ENCODE measurements at regions not wholly inside any gene's neighbourhood (a gene's known extent, or its start where the extent isn't known, plus 50 kb on each side); places are given as distances from the start of the nearest gene placed in this dataset.

DNA sequence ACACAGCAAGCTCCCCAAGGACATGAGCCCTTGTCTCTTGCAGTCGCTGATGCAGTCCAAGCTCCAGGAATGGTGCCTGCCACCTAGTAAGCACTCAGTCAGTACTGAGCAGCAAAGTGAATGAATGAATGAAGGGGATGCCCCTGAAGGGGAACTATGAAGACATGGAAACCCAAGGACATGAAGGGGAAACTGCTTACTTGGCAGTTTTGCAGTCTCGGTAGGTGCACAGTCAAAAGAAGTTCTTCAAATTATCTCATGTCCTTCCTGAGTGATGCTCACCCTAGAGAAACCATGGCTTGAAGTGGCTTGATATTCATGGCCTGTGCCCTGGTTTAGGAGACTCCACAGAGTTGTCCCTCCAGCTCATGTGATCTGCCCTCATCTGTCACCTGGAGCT lies 102.1 kb upstream of the DLX2 start:
- no peak for DNase-seq

DNA sequence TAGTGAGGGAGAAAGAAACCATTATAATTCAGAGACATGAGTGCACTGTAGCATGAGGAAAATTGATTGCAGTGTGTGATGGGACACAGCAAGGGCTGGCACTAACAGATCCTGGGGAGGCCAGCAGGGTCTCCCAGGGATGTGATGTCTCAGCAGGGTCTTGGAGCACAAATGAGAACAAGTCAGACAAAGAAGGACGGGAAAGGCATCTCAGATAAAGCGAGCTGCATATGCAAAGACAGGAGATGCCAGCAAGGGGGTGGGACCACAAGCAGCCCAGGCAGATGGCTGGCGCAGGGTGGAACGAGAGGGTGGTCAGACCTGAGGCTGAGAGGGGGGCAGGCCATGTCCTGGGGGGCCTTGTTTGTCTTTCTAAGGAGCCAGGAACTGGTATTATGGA lies 102.6 kb upstream of the DLX2 start:
- no peak for DNase-seq

DNA sequence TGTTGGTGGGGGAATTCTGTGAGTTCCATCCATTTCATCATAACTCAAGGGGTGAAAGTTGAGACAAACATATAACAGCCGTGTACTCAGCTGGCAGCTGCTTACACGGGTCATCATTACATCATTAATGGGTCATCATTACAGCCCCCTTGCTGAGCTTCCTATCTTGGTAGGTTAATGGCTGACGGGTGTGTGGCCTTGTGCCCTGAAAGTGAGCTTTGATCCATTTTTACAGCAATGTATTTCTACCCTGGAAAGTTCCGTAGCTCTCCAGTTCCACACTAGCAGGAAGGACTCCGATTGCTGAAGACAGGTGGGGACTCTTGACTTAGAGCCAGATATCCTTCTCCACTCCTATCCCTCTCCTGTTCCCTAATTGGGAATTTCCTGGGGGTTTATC lies 105.2 kb upstream of the DLX2 start:
- DNase-seq, result no peak

- no peak for DNase-seq
Measured at GRCh38 chr2:172208791-172209325, 106.2 kb upstream of the DLX2 start.

DNA sequence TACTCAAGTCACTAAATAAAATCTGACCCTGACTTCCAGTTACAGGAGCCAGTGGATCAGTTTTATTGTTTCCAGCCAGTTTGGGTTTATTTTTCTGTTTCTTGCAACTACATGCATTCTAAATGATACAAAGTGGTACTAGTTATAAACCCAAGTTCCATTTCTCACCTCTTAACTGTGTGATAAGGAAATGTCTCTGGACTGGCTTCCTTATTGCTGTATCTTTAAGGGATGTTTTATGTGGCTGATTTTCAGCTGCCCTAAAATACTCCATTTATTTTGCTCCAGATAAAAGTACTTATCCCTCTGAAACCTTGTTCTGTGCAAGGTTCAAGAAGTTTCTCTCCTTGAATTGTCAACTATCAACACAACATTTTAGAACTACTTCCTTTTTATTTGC lies 107.9 kb upstream of the DLX2 start:
- DNase-seq, result no peak

GRCh38 chr2:172211512-172211911 lies 108.8 kb upstream of the DLX2 start:
- no peak for DNase-seq

DNA sequence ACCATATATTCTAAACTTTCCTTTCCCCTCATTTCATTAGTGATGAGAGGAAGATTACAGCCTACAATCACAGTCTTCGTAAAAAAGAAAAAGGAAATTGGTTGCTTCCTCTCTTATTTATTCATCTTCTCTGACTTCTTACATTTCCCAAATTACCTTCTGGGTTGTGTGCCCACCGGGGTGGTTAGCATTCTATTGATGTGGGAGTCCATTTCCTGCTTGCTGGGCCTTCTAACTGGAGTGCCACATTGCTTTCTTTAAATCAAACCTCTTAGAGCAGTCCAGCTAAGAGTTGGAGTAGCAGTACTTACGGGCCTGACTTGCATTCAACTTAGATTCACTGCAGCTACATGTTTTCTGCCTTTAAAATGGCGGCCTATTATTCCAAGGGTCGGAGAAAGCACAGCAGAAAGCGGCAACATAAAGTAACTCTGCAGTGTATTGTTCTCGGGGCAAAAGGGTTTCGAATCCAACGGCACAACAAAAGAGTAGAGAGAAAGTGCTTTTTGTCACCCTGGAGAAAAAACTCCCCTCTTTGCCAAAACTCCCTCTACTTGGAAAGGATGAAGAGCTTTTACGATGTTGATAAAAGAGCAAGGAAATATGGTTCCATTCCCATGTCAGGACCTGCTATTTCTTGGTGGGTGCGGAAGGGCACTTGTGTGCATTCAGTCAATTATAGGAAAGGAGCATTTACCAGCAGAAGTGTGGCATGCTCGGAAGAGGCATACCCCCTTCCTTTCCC lies 110.6 kb upstream of the DLX2 start:
- DNase-seq, result no peak

DNA sequence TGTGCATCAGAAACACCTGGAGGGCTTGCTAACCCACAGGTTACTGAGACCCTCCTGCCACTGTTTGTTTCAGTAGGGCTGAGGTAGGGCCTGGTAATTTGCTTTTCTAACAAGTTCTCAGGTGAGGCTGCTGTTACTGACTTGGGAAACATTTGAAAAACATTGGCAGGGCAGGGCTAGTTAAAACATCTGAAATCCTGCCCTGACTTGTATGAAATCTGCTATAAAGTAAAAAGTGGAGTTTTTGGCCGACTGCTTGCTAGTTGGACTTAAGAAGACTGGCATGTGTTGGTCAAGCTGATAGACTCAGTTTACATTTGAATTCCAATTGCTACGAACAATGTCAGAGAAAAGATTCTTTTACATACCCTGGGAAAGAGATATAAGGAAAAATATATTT lies 111.6 kb upstream of the DLX2 start:
- DNase-seq, result no peak

- no peak for DNase-seq
Measured at GRCh38 chr2:172215172-172215935, 112.7 kb upstream of the DLX2 start.

DNA sequence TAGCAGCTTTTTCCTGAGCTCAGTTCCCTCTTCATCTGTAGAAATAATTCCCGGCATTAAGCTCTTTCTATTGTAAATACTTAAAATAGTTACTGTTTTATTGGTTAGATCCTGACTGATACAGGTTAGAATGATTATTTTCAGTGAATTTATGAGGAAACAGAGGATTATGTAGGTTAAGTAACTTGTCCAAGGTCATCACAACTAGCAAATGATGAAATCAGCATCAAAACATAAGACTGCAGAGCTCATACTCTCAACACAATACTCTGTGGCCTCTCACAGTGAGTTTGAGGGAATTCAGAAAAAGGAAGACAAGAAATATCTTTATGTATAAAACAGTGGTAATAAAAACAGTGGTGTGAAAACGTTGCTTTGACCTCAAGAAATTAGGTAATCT lies 113.2 kb upstream of the DLX2 start:
- DNase-seq, result no peak

DNA sequence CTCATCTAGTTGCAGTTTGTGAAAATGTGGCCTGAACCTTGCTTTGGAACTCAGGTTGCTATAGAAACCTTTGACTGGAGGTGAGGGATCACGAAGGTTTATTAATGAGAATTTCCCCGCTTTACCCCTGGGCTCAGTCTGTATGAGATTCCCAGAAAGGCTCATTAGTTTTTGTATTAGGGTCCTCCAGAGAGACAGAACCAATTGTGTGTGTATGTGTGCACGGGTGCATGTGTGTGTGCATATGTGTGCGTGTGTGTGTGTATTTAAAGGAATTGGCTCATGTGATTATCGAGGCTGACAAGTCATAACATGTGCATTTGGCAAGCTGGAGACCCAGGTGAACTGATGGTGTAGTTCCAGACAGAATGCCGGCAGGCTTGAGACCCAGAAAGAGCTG lies 113.8 kb upstream of the DLX2 start:
- DNase-seq, result no peak

DNA sequence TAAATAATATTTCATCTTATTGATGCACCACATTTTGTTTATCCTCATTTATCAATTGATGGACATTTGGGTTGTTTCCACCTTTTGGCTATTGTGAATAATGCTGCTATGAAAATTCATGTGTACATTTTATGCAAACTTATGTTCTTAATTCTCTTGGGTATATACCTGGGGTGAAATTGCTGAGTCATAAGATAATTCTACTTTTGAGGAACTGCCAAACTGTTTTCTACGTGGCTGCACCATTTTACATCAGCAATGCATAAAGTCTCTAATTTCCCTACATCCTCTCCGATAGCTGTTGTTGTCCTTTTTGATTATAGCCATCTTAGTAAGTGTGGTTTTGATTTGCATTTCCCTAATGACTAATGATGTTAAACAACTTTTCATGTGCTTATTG lies 116.5 kb upstream of the DLX2 start:
- DNase-seq, result no peak

GRCh38 chr2:172220121-172220520 lies 117.4 kb upstream of the DLX2 start:
- DNase-seq, result no peak

GRCh38 chr2:172223601-172224054 lies 120.9 kb upstream of the DLX2 start:
- DNase-seq, result no peak

DNA sequence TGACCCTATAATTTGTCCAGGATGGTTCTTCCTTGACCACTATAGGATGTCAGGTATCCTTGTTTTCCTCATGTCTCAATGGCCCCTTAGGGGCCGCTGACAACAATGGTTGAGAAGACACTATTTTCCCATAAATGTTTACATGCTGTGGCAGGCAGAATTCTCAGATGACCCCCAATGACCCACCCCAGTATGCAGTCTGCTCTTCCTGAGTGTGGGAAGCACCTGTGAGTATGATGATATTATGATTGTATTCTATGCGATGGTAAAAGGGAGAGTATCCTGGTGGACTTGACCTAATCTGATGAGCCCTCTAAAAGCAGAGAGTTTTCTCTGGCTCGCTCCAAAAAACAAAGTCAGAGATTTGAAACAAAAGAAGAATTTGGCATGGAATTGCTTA lies 123.1 kb upstream of the DLX2 start:
- no peak for DNase-seq

DNA sequence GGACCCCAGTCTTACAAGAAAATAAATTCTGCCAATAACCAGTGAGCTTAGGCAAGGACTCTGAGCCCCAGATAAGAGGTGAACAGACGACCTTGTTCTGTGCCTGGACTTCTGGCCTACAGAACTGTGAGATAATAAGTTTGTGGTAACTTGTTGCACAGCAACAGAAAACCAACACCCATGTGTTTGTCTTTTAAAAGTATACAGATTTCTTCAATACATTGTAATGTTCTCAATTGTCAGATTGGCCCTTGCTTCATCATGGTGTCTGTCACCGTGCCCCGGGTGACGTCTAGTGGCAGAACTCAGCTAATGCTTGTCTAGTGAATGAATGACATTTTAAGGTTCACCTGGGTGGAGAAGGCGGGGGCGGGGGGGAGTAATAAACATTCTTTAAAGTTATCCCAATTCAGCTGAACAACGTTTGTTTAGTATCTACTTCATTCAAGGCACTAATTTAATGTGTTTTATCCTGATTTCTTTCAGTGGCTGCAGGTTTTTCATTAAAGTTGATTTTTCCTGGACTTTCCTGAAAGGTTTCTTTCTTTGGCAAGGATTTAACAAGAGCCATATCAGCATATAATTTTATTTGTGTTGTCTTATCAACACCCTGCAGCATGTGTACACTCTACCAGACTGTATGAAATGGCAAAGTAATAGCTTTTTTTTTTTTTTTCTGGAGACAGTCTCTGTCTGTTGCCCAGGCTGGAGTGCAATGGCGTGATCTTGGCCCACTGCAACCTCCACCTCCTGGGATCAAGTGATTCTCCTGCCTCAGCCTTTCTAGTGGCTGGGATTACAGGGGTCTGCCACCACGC lies 123.8 kb upstream of the DLX2 start:
- DNase-seq, result no peak

- DNase-seq, result no peak
Measured at GRCh38 chr2:172227719-172228118, 125.0 kb upstream of the DLX2 start.

DNA sequence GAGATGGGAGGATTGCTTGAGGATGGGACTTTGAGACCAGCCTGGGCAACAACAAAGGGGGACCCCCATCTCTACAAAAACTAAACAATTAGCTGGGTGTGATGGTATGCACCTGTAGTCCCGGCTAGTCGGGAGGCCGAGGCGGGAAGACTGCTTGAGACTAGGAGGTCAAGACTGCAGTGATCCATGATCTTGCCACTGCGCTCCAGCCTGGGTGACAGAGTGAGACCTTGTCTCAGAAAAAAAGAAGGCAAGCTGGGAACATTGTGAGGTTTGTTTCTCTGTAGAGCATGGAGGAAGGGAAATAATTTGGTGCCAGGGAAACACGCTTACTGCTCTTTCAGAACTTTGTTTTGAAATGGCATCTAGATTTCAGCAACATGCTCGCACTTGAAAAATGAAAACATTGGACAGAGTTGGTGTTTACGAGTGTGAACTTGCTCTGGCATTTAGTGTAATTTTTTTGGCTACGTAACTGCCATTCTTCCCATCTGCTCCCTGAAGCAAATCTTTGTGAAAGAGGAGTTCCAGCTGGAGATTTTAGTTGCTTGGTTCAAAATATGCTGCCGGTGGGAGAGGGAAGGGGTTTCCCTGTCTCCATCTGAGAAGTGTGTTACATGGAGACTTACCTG lies 125.6 kb upstream of the DLX2 start:
- DNase-seq, result peak; percentile 31

DNA sequence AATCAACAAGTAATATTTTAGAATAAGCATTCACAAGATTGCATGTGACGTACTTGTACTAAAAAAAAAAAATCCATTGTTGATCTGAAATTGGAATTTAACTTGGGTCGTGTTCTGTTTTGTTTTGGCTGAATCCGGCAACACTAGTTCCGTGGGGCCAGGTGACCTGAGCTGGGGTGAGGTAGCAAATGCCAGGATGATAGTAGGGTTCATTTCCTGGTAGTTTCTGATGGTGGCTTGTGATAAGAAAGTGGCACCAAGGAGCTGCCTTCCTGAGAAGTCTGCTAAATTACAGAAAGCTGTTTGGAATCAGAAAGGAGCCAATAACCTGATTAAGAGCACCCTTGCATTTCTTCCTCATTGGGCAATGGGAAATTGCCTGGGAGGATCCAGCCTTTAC lies 126.4 kb upstream of the DLX2 start:
- DNase-seq, result no peak

DNA sequence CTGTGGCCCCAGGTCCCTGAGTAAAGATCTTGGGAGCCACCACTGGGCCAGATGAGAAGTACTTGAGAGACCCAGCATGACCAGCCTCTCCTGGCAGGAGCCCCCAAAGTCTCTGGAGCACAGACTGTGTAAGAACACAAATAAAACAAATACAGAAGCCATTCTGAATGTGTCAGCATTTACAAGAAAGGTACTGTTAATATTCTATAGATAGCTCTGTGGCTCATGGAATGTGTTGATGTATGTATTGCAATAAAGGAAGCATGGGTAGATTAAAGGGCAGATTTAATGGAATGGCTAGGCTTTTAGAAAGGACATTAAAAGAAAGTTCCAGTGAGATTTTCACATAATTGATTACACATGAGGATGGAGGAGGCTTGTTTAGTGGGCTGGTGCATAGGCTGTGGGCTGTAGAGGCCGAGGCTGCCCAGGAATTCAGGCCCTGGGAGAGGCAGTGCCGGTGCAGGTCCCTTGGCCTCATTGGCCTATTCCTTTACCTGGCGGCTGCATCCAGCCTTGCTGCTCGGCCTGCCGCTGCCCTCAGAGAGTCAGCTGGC lies 127.7 kb upstream of the DLX2 start:
- no peak for DNase-seq

GRCh38 chr2:172230889-172231401 lies 128.2 kb upstream of the DLX2 start:
- DNase-seq, result peak; percentile 63

DNA sequence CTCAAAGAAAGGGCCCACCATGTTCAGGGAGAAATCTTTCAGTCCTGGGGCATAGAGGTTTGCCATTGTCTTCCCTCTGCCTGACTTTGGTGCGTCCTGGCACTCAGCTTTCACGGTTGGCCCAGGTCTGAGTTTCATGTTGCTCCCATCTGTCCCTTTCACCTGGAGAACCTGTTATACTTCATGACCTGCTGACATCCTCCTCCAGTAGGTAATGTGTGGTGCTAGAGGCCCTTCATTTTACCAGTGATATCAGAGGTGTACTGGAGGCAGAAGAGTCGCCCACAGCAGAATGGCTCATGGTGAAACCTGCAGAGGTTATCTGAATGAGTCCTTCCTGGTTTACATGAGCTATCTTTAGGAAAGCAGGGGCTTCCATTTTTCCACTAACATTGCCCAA lies 128.8 kb upstream of the DLX2 start:
- no peak for DNase-seq

Data from NCI-H446 treated with DMSO at 0.1 percent for 48 hours (cell line).